ENCODE measurements at regions not wholly inside any gene's neighbourhood (a gene's known extent, or its start where the extent isn't known, plus 50 kb on each side); places are given as distances from the start of the nearest gene placed in this dataset.
A peak's percentile ranks its signal among the peaks of the same experiment; 100 is the strongest.

GRCh38 chr17:21523497-21524210 lies 147.5 kb downstream of the KCNJ12 start:
- intact Hi-C loops (cut with micrococcal nuclease), result no loop called here
- H3K27ac Mint-ChIP-seq, result no peak overlapping the region
- H3K27me3 Mint-ChIP-seq, result peaks cover 7% of the 10 kb centered on the region
- H3K36me3 Mint-ChIP-seq, result no peaks in the 10 kb centered on the region
- ChIA-PET POLR2A (no interaction called here), CTCF (interaction anchor here (0.8 kb wide), 1 partner anchor 66 kb away, joined by 4 read pairs; no protein-coding TSS in a partner anchor)
- no peaks in the 10 kb centered on the region for H3K4me1 Mint-ChIP-seq (ENCODE audit: low read depth)
- no peak overlapping the region for H3K4me3 Mint-ChIP-seq
- no peak for DNase-seq
- H3K9me3 Mint-ChIP-seq, result no peaks in the 10 kb centered on the region

GRCh38 chr17:21524211-21524591 lies 148.0 kb downstream of the KCNJ12 start:
- Mint-ChIP-seq H3K9me3 (no peaks in the 10 kb centered on the region), H3K4me1 (ENCODE audit: low read depth) (no peaks in the 10 kb centered on the region), H3K4me3 (no peak overlapping the region), H3K36me3 (no peaks in the 10 kb centered on the region), H3K27ac (no peak overlapping the region), H3K27me3 (peaks cover 7% of the 10 kb centered on the region)
- ChIA-PET POLR2A (no interaction called here), CTCF (interaction anchor here (0.8 kb wide), 1 partner anchor 67 kb away, joined by 4 read pairs; no protein-coding TSS in a partner anchor)
- intact Hi-C loops (cut with micrococcal nuclease), result no loop called here
- no peak for DNase-seq

GRCh38 chr17:21525464-21526130 lies 149.4 kb downstream of the KCNJ12 start:
- no peaks in the 10 kb centered on the region for H3K4me1 Mint-ChIP-seq (ENCODE audit: low read depth)
- H3K4me3 Mint-ChIP-seq, result no peak overlapping the region
- peaks cover 7% of the 10 kb centered on the region for H3K27me3 Mint-ChIP-seq
- H3K36me3 Mint-ChIP-seq, result no peaks in the 10 kb centered on the region
- POLR2A ChIA-PET, result no interaction called here
- DNase-seq, result no peak
- no peaks in the 10 kb centered on the region for H3K9me3 Mint-ChIP-seq
- intact Hi-C loops (cut with micrococcal nuclease), result no loop called here
- H3K27ac Mint-ChIP-seq, result no peak overlapping the region
- CTCF ChIA-PET, result interaction anchor here (0.9 kb wide), 1 partner anchor 13 kb away, joined by 5 read pairs; no protein-coding TSS in a partner anchor

- Mint-ChIP-seq H3K4me3 (no peak overlapping the region), H3K36me3 (peaks cover 3% of the 10 kb centered on the region), H3K27ac (no peak overlapping the region), H3K9me3 (no peaks in the 10 kb centered on the region), H3K27me3 (peaks cover 3% of the 10 kb centered on the region), H3K4me1 (ENCODE audit: low read depth) (peaks cover 6% of the 10 kb centered on the region)
- intact Hi-C loops (cut with micrococcal nuclease), result no loop called here
- CTCF ChIA-PET, result no interaction called here
- no peak for DNase-seq
- POLR2A ChIA-PET, result no interaction called here
Measured at GRCh38 chr17:21528031-21528695, 152.0 kb downstream of the KCNJ12 start.

- ChIA-PET CTCF (interaction anchor here (2.2 kb wide), 1 partner anchor 17 kb away, joined by 7 read pairs; no protein-coding TSS in a partner anchor), POLR2A (no interaction called here)
- Mint-ChIP-seq H3K9me3 (no peaks in the 10 kb centered on the region), H3K27ac (no peak overlapping the region), H3K4me1 (ENCODE audit: low read depth) (peaks cover 10% of the 10 kb centered on the region), H3K27me3 (no peaks in the 10 kb centered on the region), H3K4me3 (no peak overlapping the region), H3K36me3 (peaks cover 21% of the 10 kb centered on the region)
- no peak for DNase-seq
- intact Hi-C loops (cut with micrococcal nuclease), result no loop called here
Measured at GRCh38 chr17:21530311-21530710, 154.2 kb downstream of the KCNJ12 start.

- Mint-ChIP-seq H3K27ac (no peak overlapping the region), H3K27me3 (no peaks in the 10 kb centered on the region), H3K4me3 (no peak overlapping the region), H3K4me1 (ENCODE audit: low read depth) (peaks cover 10% of the 10 kb centered on the region), H3K9me3 (no peaks in the 10 kb centered on the region), H3K36me3 (peaks cover 25% of the 10 kb centered on the region)
- CTCF ChIA-PET, result interaction anchor here (2.2 kb wide), 1 partner anchor 18 kb away, joined by 7 read pairs; no protein-coding TSS in a partner anchor
- intact Hi-C loops (cut with micrococcal nuclease), result no loop called here
- no peak for DNase-seq
- POLR2A ChIA-PET, result no interaction called here
Measured at GRCh38 chr17:21530841-21531240, 154.7 kb downstream of the KCNJ12 start.

- CTCF ChIA-PET, result interaction anchor here (0.9 to 2.2 kb wide), 3 partner anchors 17 to 76 kb away, joined by 3 to 7 read pairs (median 3); no protein-coding TSS in a partner anchor
- peaks cover 10% of the 10 kb centered on the region for H3K4me1 Mint-ChIP-seq (ENCODE audit: low read depth)
- no peak overlapping the region for H3K27ac Mint-ChIP-seq
- intact Hi-C loops (cut with micrococcal nuclease), result no loop called here
- no peaks in the 10 kb centered on the region for H3K27me3 Mint-ChIP-seq
- H3K36me3 Mint-ChIP-seq, result peaks cover 41% of the 10 kb centered on the region
- H3K9me3 Mint-ChIP-seq, result peaks cover 13% of the 10 kb centered on the region
- POLR2A ChIA-PET, result interaction anchor here (1.9 kb wide), 1 partner anchor 17 kb away, joined by 5 read pairs; no protein-coding TSS in a partner anchor
- H3K4me3 Mint-ChIP-seq, result no peak overlapping the region
- no peak for DNase-seq
Measured at GRCh38 chr17:21532763-21533385, 156.7 kb downstream of the KCNJ12 start.

GRCh38 chr17:21535686-21536375 lies 156.5 kb upstream of the KCNJ18 start:
- intact Hi-C loops (cut with micrococcal nuclease), result no loop called here
- POLR2A ChIA-PET, result interaction anchor here (0.6 kb wide), 1 partner anchor 14 kb away, joined by 4 read pairs; no protein-coding TSS in a partner anchor
- Mint-ChIP-seq H3K4me1 (ENCODE audit: low read depth) (peaks cover 33% of the 10 kb centered on the region), H3K27ac (no peak overlapping the region), H3K27me3 (no peaks in the 10 kb centered on the region), H3K4me3 (no peak overlapping the region), H3K36me3 (peaks cover 44% of the 10 kb centered on the region), H3K9me3 (peaks cover 19% of the 10 kb centered on the region)
- CTCF ChIA-PET, result interaction anchor here (0.6 kb wide), 1 partner anchor 201 kb away, joined by 3 read pairs; no protein-coding TSS in a partner anchor
- DNase-seq, result no peak

GRCh38 chr17:21537302-21537701 lies 155.0 kb upstream of the KCNJ18 start:
- ChIA-PET POLR2A (interaction anchor here (0.6 kb wide), 1 partner anchor 324 kb away, joined by 3 read pairs; no protein-coding TSS in a partner anchor), CTCF (no interaction called here)
- Mint-ChIP-seq H3K27me3 (no peaks in the 10 kb centered on the region), H3K27ac (no peak overlapping the region), H3K4me1 (ENCODE audit: low read depth) (peaks cover 33% of the 10 kb centered on the region), H3K36me3 (peaks cover 48% of the 10 kb centered on the region), H3K4me3 (no peak overlapping the region), H3K9me3 (peaks cover 19% of the 10 kb centered on the region)
- DNase-seq, result no peak
- intact Hi-C loops (cut with micrococcal nuclease), result no loop called here

GRCh38 chr17:21538615-21539014 lies 153.7 kb upstream of the KCNJ18 start:
- Mint-ChIP-seq H3K4me3 (no peak overlapping the region), H3K27ac (no peak overlapping the region), H3K4me1 (ENCODE audit: low read depth) (peaks cover 22% of the 10 kb centered on the region), H3K27me3 (no peaks in the 10 kb centered on the region), H3K36me3 (peaks cover 50% of the 10 kb centered on the region), H3K9me3 (peaks cover 19% of the 10 kb centered on the region)
- DNase-seq, result peak; percentile 17
- intact Hi-C loops (cut with micrococcal nuclease), result loop anchor here (1.0 kb wide), 1 partner anchor 11 kb away; no protein-coding TSS in a partner anchor
- POLR2A ChIA-PET, result no interaction called here
- CTCF ChIA-PET, result no interaction called here

GRCh38 chr17:21539146-21539545 lies 153.2 kb upstream of the KCNJ18 start:
- H3K9me3 Mint-ChIP-seq, result peaks cover 19% of the 10 kb centered on the region
- ChIA-PET CTCF (no interaction called here), POLR2A (no interaction called here)
- no peak for DNase-seq
- H3K4me1 Mint-ChIP-seq (ENCODE audit: low read depth), result peaks cover 22% of the 10 kb centered on the region
- no peak overlapping the region for H3K27ac Mint-ChIP-seq
- H3K27me3 Mint-ChIP-seq, result no peaks in the 10 kb centered on the region
- intact Hi-C loops (cut with micrococcal nuclease), result loop anchor here (1.0 kb wide), 1 partner anchor 10 kb away; no protein-coding TSS in a partner anchor
- no peak overlapping the region for H3K4me3 Mint-ChIP-seq
- H3K36me3 Mint-ChIP-seq, result peaks cover 49% of the 10 kb centered on the region
